Peyer's patch (tissue), 4 donors: ENCODE measurements at regions not wholly inside any gene's neighbourhood (a gene's known extent, or its start where the extent isn't known, plus 50 kb on each side); places are given as distances from the start of the nearest gene placed in this dataset.
"Not testable (repeated sequence)": the region's sequence is repeated elsewhere in the genome, so short reads cannot be mapped to it uniquely, and the experiment has no call there.

ENCODE experiments used
- POLR2A ChIP-seq, 2 donors: fragments of 450-650 bp; IDR thresholded peaks; one replicate each; pipeline ENCODE4 v1.5.1; 2017; ENCODE audit warnings: antibody characterized with exemption in 2 of 2, mild to moderate bottlenecking in 2 of 2, moderate library complexity in 2 of 2
- TF ChIP-seq, protein P1 (sequence below), 6 experiments: fragments of 450-650 bp in 4 of 6; fragments of 200-600 bp in 2 of 6; sonication (generic) in 1 of 6; IDR thresholded peaks; one replicate each; pipeline ENCODE4 v1.5.1; 2017 to 2019; ENCODE audit warnings: antibody characterized with exemption in 6 of 6, mild to moderate bottlenecking in 3 of 6, moderate library complexity in 1 of 6

GRCh38 chrX:82537205-82537604 is 970.9 kb upstream of the POU3F4 start:
- TF ChIP-seq, protein P1, sequence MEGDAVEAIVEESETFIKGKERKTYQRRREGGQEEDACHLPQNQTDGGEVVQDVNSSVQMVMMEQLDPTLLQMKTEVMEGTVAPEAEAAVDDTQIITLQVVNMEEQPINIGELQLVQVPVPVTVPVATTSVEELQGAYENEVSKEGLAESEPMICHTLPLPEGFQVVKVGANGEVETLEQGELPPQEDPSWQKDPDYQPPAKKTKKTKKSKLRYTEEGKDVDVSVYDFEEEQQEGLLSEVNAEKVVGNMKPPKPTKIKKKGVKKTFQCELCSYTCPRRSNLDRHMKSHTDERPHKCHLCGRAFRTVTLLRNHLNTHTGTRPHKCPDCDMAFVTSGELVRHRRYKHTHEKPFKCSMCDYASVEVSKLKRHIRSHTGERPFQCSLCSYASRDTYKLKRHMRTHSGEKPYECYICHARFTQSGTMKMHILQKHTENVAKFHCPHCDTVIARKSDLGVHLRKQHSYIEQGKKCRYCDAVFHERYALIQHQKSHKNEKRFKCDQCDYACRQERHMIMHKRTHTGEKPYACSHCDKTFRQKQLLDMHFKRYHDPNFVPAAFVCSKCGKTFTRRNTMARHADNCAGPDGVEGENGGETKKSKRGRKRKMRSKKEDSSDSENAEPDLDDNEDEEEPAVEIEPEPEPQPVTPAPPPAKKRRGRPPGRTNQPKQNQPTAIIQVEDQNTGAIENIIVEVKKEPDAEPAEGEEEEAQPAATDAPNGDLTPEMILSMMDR (IDR thresholded peaks at IDR 0.05) = not testable (repeated sequence)
- TF ChIP-seq POLR2A (IDR thresholded peaks at IDR 0.05) = not testable (repeated sequence)
